NCI-H2227 (cell line): ENCODE measurements at regions not wholly inside any gene's neighbourhood (a gene's known extent, or its start where the extent isn't known, plus 50 kb on each side); places are given as distances from the start of the nearest gene placed in this dataset.

Source experiments
- DNase-seq: peaks from one replicate; lab custom pipeline; 2025; ENCODE audit not compliant: unreplicated experiment; lab: John Stamatoyannopoulos, UW

GRCh38 chr14:81829447-81829846, 295.8 kb upstream of the SEL1L start:
- no peak for DNase-seq

- no peak for DNase-seq
Measured at GRCh38 chr14:81831128-81831820, 297.6 kb upstream of the SEL1L start.

- DNase-seq = no peak
Measured at GRCh38 chr14:81834308-81834707, 300.7 kb upstream of the SEL1L start.

- DNase-seq = no peak
Measured at GRCh38 chr14:81837304-81837703, 303.7 kb upstream of the SEL1L start.

- no peak for DNase-seq
Measured at GRCh38 chr14:81839056-81839455, 305.4 kb upstream of the SEL1L start.

- no peak for DNase-seq
Measured at GRCh38 chr14:81841346-81841745, 307.7 kb upstream of the SEL1L start.

- no peak for DNase-seq
Measured at GRCh38 chr14:81849714-81850113, 316.1 kb upstream of the SEL1L start.

- no peak for DNase-seq
Measured at GRCh38 chr14:81855007-81855406, 321.4 kb upstream of the SEL1L start.

- DNase-seq = no peak
Measured at GRCh38 chr14:81859046-81859445, 325.4 kb upstream of the SEL1L start.

GRCh38 chr14:81868172-81868571, 334.5 kb upstream of the SEL1L start:
- DNase-seq = peak; percentile 10

GRCh38 chr14:81871706-81872105, 338.1 kb upstream of the SEL1L start:
- no peak for DNase-seq

- DNase-seq = no peak
Measured at GRCh38 chr14:81884382-81884781, 350.7 kb upstream of the SEL1L start.

GRCh38 chr14:81886588-81886987, 352.9 kb upstream of the SEL1L start:
- no peak for DNase-seq

GRCh38 chr14:81889529-81889928, 355.9 kb upstream of the SEL1L start:
- DNase-seq = no peak

GRCh38 chr14:81890020-81890419, 356.4 kb upstream of the SEL1L start:
- no peak for DNase-seq

GRCh38 chr14:81903477-81903876, 369.8 kb upstream of the SEL1L start:
- DNase-seq = no peak

GRCh38 chr14:81927070-81927469, 393.4 kb upstream of the SEL1L start:
- no peak for DNase-seq

GRCh38 chr14:81931828-81932227, 398.2 kb upstream of the SEL1L start:
- DNase-seq = no peak

- no peak for DNase-seq
Measured at GRCh38 chr14:81936348-81936747, 402.7 kb upstream of the SEL1L start.

GRCh38 chr14:81936902-81937301, 403.2 kb upstream of the SEL1L start:
- no peak for DNase-seq

- DNase-seq = no peak
Measured at GRCh38 chr14:81938341-81938740, 404.7 kb upstream of the SEL1L start.

GRCh38 chr14:81940651-81941050, 407.0 kb upstream of the SEL1L start:
- DNase-seq = no peak

- no peak for DNase-seq
Measured at GRCh38 chr14:81942071-81942470, 408.4 kb upstream of the SEL1L start.
